OCI-LY1 (cell line): ENCODE measurements at regions not wholly inside any gene's neighbourhood (a gene's known extent, or its start where the extent isn't known, plus 50 kb on each side); places are given as distances from the start of the nearest gene placed in this dataset.

ENCODE experiments used
- EZH2 ChIP-seq: fragments of 200-600 bp; sonication (generic), shearing (Covaris generic); IDR thresholded peaks from 2 replicates; pipeline ENCODE4 v1.8.0; 2017; ENCODE audit warnings: borderline replicate concordance, mixed run types, mild to moderate bottlenecking, antibody characterized with exemption, low read length, moderate library complexity, mixed read lengths
- TF ChIP-seq, protein P1 (sequence below): fragments of 200-600 bp; sonication (generic), shearing (Covaris generic); IDR thresholded peaks from 2 replicates; pipeline ENCODE4 v1.5.1; 2017; ENCODE audit warnings: mild to moderate bottlenecking, antibody characterized with exemption, low read length, moderate library complexity, mixed read lengths

DNA sequence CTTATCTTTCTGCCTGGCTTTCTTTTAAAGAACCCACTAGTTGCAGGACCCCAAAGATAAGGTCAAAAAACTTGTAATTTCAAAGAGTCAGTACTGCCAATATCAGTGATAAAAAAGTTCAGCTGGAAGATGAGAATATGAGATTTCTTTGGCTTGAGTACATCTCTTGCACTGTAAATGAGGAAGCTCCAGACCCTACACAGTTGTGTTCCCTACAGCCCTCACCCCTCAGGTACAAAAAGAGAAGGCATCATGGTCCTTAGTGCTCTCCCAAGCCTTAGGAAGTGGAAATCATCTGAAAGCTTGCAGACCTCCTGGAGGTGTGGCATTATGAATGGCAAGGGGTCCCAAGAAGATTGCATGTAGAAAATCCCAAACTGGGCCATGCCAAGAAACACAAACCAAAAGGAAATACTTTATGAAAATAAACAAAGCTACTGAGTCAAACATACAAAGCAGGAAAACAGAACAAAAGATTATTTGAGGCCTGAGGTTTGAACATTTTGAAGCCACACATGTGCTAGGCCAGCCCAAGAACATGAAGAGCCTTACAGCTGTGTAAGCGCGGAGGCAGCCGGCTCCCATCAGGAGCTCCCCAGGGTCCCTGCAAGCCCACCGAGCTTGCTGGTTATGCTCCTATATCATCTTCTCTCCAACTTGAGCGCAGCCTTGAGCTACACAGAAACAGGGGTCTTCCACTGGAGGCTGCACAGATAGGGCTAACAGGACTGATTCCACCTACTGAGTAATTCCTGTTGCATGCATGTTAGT, 217.0 kb downstream of the OSR1 start:
- TF ChIP-seq, protein P1, sequence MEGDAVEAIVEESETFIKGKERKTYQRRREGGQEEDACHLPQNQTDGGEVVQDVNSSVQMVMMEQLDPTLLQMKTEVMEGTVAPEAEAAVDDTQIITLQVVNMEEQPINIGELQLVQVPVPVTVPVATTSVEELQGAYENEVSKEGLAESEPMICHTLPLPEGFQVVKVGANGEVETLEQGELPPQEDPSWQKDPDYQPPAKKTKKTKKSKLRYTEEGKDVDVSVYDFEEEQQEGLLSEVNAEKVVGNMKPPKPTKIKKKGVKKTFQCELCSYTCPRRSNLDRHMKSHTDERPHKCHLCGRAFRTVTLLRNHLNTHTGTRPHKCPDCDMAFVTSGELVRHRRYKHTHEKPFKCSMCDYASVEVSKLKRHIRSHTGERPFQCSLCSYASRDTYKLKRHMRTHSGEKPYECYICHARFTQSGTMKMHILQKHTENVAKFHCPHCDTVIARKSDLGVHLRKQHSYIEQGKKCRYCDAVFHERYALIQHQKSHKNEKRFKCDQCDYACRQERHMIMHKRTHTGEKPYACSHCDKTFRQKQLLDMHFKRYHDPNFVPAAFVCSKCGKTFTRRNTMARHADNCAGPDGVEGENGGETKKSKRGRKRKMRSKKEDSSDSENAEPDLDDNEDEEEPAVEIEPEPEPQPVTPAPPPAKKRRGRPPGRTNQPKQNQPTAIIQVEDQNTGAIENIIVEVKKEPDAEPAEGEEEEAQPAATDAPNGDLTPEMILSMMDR: no peak
- no peak for TF ChIP-seq EZH2
